ENCODE measurements at regions not wholly inside any gene's neighbourhood (a gene's known extent, or its start where the extent isn't known, plus 50 kb on each side); places are given as distances from the start of the nearest gene placed in this dataset.

DNA sequence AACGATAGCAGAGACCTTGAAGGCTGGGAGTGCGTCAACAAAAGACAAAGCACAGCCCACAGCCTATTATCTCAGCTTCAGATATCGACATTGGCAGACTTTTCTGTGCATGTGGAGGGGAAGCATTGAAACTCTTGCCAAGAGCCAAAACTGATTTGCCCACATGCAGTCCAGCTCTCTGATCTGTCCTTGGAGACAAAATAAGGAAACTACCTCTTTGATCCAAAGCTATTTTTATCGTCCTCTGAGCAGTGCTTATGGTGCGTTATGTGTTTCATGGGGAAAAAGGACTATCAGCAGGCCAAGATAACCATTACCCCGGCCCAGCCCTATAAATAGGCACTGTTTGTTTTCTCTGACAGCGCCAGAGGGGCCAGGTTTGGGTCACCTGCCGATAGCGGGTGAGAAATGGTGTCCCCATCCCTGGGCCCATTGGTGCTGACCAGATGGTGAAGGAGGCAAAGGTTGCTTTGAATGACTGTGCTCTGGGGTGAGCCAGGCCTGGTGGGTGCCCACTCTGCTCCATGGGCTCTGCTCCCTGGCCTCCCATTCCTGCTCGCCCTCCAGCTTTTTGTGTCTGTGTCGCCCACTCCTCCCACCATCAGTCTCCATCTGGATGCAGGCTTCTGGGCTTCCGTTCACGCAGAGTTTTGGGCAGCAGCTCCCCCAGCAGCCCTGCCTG, 176.1 kb upstream of the HS6ST1 start:
- TF ChIP-seq, protein P1, sequence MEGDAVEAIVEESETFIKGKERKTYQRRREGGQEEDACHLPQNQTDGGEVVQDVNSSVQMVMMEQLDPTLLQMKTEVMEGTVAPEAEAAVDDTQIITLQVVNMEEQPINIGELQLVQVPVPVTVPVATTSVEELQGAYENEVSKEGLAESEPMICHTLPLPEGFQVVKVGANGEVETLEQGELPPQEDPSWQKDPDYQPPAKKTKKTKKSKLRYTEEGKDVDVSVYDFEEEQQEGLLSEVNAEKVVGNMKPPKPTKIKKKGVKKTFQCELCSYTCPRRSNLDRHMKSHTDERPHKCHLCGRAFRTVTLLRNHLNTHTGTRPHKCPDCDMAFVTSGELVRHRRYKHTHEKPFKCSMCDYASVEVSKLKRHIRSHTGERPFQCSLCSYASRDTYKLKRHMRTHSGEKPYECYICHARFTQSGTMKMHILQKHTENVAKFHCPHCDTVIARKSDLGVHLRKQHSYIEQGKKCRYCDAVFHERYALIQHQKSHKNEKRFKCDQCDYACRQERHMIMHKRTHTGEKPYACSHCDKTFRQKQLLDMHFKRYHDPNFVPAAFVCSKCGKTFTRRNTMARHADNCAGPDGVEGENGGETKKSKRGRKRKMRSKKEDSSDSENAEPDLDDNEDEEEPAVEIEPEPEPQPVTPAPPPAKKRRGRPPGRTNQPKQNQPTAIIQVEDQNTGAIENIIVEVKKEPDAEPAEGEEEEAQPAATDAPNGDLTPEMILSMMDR (IDR thresholded peaks at IDR 0.05), result no peak
- H3K27ac ChIP-seq, result no peak overlapping the region
- H3K36me3 ChIP-seq, result no peaks in the 10 kb centered on the region
- H3K4me1 ChIP-seq (ENCODE audit: control insufficient read depth in 1 of 2, insufficient read depth in 1 of 2, low read depth in 1 of 2, low read length in 1 of 2), result no peaks in the 10 kb centered on the region
- no peak overlapping the region for H3K4me3 ChIP-seq (ENCODE audit: low read depth in 1 of 2, low read length in 1 of 2)
- no peaks in the 10 kb centered on the region for H3K9me3 ChIP-seq
- H3K27me3 ChIP-seq, result no peaks in the 10 kb centered on the region

DNA sequence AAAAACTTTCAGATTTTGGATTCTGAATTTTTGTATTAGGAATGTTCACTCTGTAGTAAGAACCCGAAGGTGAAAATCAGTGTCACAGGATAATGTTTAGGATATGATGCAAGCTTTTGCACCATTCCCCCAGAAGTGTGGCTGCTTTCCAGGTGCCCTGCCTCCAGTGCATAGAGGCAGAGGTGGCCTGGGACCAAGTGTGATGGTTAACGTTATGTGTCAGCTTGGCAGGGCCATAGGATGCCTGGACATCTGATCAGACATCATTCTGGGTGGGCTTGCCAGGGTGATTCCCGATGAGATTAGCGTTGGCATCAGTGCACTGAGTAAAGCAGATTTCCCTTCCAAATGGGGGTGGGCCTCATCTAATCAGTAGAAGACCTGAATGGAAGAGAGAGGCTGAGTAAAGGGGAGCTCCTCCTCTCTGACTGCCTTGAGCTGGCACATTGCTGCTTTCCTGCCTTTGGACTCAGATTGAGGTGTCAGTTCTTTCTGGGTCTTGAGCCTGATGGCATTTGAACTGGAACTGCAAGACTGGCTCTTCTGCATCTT, 177.4 kb upstream of the HS6ST1 start:
- TF ChIP-seq, protein P1 (IDR thresholded peaks at IDR 0.05), result no peak
- Histone ChIP-seq H3K27me3 (no peaks in the 10 kb centered on the region), H3K4me3 (ENCODE audit: low read depth in 1 of 2, low read length in 1 of 2) (no peak overlapping the region), H3K27ac (no peak overlapping the region), H3K4me1 (ENCODE audit: control insufficient read depth in 1 of 2, insufficient read depth in 1 of 2, low read depth in 1 of 2, low read length in 1 of 2) (no peaks in the 10 kb centered on the region), H3K9me3 (no peaks in the 10 kb centered on the region), H3K36me3 (no peaks in the 10 kb centered on the region)

DNA sequence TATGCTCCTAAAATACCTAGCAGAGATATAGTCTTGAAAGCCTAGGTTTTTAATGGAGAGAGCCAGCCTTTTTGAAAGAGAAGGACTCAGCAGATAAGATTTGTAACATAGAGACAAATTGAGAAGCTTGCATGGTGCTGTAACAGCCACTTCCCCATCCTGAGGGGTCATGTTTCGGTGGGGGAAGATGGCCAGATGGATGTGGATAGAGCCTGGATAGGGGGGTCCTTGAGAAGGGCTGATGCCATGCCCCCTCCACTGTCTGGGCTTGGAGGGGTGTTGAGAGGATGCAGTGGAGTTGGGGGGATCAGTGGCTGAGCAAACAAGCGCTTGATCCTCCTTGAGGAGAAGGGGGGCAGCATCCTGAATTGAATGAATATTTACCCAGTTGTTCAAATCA, 178.0 kb upstream of the HS6ST1 start:
- Histone ChIP-seq H3K4me1 (ENCODE audit: control insufficient read depth in 1 of 2, insufficient read depth in 1 of 2, low read depth in 1 of 2, low read length in 1 of 2) (no peaks in the 10 kb centered on the region), H3K27ac (no peak overlapping the region), H3K36me3 (no peaks in the 10 kb centered on the region), H3K9me3 (no peaks in the 10 kb centered on the region), H3K27me3 (no peaks in the 10 kb centered on the region), H3K4me3 (ENCODE audit: low read depth in 1 of 2, low read length in 1 of 2) (no peak overlapping the region)
- TF ChIP-seq, protein P1 (IDR thresholded peaks at IDR 0.05), result no peak

DNA sequence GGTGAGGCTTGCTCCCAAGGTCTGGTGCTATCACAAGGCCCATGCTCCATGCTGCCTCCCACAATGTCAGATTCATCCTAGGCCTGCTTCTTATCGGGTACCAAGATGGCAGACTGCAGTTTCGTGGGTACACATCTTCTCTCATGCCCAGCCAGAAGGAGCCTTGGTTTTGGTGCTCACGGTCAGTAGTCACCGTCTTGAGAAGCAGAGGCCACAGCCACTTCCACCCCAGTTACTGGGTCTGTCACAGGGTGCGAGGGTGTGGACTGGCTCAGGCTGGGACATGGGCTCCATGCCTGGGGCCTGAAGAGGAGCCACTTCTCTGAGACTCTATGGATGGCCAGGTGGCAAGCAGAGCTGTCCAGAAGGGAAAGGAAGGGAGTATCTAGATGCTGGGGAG, 178.8 kb upstream of the HS6ST1 start:
- Histone ChIP-seq H3K4me3 (ENCODE audit: low read depth in 1 of 2, low read length in 1 of 2) (no peak overlapping the region), H3K36me3 (no peaks in the 10 kb centered on the region), H3K27ac (no peak overlapping the region), H3K27me3 (no peaks in the 10 kb centered on the region), H3K4me1 (ENCODE audit: control insufficient read depth in 1 of 2, insufficient read depth in 1 of 2, low read depth in 1 of 2, low read length in 1 of 2) (no peaks in the 10 kb centered on the region), H3K9me3 (no peaks in the 10 kb centered on the region)
- TF ChIP-seq, protein P1 (IDR thresholded peaks at IDR 0.05), result no peak

DNA sequence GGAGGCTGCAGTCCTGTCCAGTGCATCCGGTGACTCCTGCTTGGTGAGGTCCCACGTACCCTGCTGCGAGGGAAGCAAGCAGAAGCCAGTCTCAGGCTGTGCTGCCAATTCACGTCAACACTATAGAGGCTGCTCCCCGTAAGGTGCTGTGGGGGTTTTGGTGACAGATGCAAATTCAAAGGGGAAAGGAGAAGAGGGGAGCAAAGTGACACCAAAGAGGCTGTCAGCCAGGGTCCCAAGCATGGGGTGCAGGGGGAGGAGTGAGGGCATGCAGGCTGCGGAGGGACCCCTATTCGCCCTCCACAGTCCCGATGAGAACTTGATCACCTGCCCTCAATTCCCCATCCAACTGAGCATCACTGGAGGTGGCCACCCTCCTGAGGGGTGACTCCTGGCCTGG, 179.4 kb upstream of the HS6ST1 start:
- Histone ChIP-seq H3K36me3 (no peaks in the 10 kb centered on the region), H3K9me3 (no peaks in the 10 kb centered on the region), H3K27me3 (no peaks in the 10 kb centered on the region), H3K4me3 (ENCODE audit: low read depth in 1 of 2, low read length in 1 of 2) (no peak overlapping the region), H3K4me1 (ENCODE audit: control insufficient read depth in 1 of 2, insufficient read depth in 1 of 2, low read depth in 1 of 2, low read length in 1 of 2) (no peaks in the 10 kb centered on the region), H3K27ac (no peak overlapping the region)
- TF ChIP-seq, protein P1 (IDR thresholded peaks at IDR 0.05), result no peak
